HG02759 (cell line): ENCODE measurements at regions not wholly inside any gene's neighbourhood (a gene's known extent, or its start where the extent isn't known, plus 50 kb on each side); places are given as distances from the start of the nearest gene placed in this dataset.
"Not testable (repeated sequence)": the region's sequence is repeated elsewhere in the genome, so short reads cannot be mapped to it uniquely, and the experiment has no call there.

ENCODE experiments used
- ATAC-seq: cut with Tn5 transposase; IDR thresholded peaks from one replicate; pipeline ENCODE4 v1.9.1; 2021; ENCODE audit warnings: mild to moderate bottlenecking, moderate library complexity; ENCODE audit not compliant: unreplicated experiment

- not testable (repeated sequence) for ATAC-seq
Measured at GRCh38 chr17:26881195-26881594, 412.7 kb upstream of the WSB1 start.

- ATAC-seq, result peak; percentile 64
Measured at GRCh38 chr17:26882097-26882761, 411.7 kb upstream of the WSB1 start.

- not testable (repeated sequence) for ATAC-seq
Measured at GRCh38 chr17:26883878-26884740, 409.8 kb upstream of the WSB1 start.

GRCh38 chr17:26884741-26885059 lies 409.2 kb upstream of the WSB1 start:
- not testable (repeated sequence) for ATAC-seq

- ATAC-seq, result not testable (repeated sequence)
Measured at GRCh38 chr17:26885244-26885970, 408.5 kb upstream of the WSB1 start.
